Breast epithelium (tissue), 3 donors: ENCODE measurements at regions not wholly inside any gene's neighbourhood (a gene's known extent, or its start where the extent isn't known, plus 50 kb on each side); places are given as distances from the start of the nearest gene placed in this dataset.

Source experiments
- POLR2A ChIP-seq: fragments of 450-650 bp; IDR thresholded peaks from one replicate; pipeline ENCODE4 v1.6.1; 2016; ENCODE audit warnings: antibody characterized with exemption, mild to moderate bottlenecking, moderate library complexity
- POLR2AphosphoS5 ChIP-seq, 3 donors: sonication (generic); formaldehyde crosslinking; IDR thresholded peaks; one replicate each; pipeline ENCODE4 v1.6.1; 2017; ENCODE audit warnings: antibody characterized with exemption in 3 of 3
- TF ChIP-seq, protein P1 (sequence below), 3 donors: fragments of 450-650 bp; IDR thresholded peaks; one replicate each; pipeline ENCODE4 v1.5.1; 2016 to 2017; ENCODE audit warnings: antibody characterized with exemption in 3 of 3, mild to moderate bottlenecking in 3 of 3, moderate library complexity in 3 of 3

DNA sequence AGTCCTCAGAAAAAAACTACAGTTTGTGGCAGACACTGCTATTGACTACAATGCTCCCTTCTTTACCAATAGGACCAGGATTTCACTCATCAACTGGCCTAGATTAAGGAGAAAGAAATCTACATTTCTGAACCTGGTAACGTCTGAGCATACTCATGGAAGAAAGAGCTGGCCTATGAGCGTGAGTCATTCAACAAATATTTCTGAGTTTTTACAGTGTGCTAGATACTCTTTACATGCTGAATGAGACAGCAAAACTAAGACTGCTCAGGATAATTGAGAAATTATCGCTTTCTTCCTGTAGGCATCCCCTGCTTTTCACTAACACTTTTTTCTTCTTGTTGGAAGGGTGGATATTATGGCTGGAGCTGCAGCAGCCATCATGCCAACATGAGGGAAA lies 609.7 kb downstream of the TNS3 start:
- TF ChIP-seq, protein P1, sequence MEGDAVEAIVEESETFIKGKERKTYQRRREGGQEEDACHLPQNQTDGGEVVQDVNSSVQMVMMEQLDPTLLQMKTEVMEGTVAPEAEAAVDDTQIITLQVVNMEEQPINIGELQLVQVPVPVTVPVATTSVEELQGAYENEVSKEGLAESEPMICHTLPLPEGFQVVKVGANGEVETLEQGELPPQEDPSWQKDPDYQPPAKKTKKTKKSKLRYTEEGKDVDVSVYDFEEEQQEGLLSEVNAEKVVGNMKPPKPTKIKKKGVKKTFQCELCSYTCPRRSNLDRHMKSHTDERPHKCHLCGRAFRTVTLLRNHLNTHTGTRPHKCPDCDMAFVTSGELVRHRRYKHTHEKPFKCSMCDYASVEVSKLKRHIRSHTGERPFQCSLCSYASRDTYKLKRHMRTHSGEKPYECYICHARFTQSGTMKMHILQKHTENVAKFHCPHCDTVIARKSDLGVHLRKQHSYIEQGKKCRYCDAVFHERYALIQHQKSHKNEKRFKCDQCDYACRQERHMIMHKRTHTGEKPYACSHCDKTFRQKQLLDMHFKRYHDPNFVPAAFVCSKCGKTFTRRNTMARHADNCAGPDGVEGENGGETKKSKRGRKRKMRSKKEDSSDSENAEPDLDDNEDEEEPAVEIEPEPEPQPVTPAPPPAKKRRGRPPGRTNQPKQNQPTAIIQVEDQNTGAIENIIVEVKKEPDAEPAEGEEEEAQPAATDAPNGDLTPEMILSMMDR (IDR thresholded peaks at IDR 0.05) = no peak
- TF ChIP-seq POLR2AphosphoS5 (IDR thresholded peaks at IDR 0.05) (no peak), POLR2A (no peak)
